ENCODE measurements at regions not wholly inside any gene's neighbourhood (a gene's known extent, or its start where the extent isn't known, plus 50 kb on each side); places are given as distances from the start of the nearest gene placed in this dataset.

GRCh38 chr9:104200456-104200994, 106.4 kb downstream of the SMC2 start:
- no peak for TF ChIP-seq CTCF (IDR thresholded peaks at IDR 0.05)
- TF ChIP-seq POLR2A (IDR thresholded peaks at IDR 0.05; ENCODE audit: low read depth) = no peak
